A549 (cell line): ENCODE measurements at regions not wholly inside any gene's neighbourhood (a gene's known extent, or its start where the extent isn't known, plus 50 kb on each side); places are given as distances from the start of the nearest gene placed in this dataset.

ENCODE experiments used
- ATAC-seq, 2 experiments: fragments of 200-7000 bp in 1 of 2; fragments of >200 bp in 1 of 2; cut with Nextera tagmentation in 1 of 2; cut with Tn5 transposase in 1 of 2; 3 replicates each; pipeline versions ENCODE4 v1.8.0 to v1.9.1; 2018 to 2020; ENCODE audit warnings: mild to moderate bottlenecking in 1 of 2, moderate library complexity in 1 of 2
- CTCF ChIA-PET: fragments of 300-600 bp; sonication (Branson Sonifier 250); formaldehyde crosslinking; extraction: SDS; loops from one replicate; lab custom pipeline; 2021; ENCODE audit warnings: antibody characterized with exemption, inconsistent platforms; lab: Yijun Ruan, JAX
- POLR2A ChIA-PET: fragments of 350-600 bp; formaldehyde crosslinking; extraction: SDS; loops from one replicate; lab custom pipeline; 2021; ENCODE audit warnings: antibody characterized with exemption, inconsistent platforms; lab: Yijun Ruan, JAX
- DNase-seq, 2 experiments: peaks; one replicate each; pipeline versions ENCODE4 v3.0.0 to v3.0.0-alpha.2; 2011 to 2016; ENCODE audit warnings: low read depth in 1 of 2, low spot score in 1 of 2
- FAIRE-seq: peaks from 2 replicates; lab custom pipeline; 2011; peaks lifted over from hg19 to GRCh38; lab: Jason Lieb, UNC
- H3K27ac ChIP-seq, 2 experiments: fragments of >200 bp; sonication (Bioruptor Twin); formaldehyde crosslinking; 3 replicates each; pipeline ENCODE4 v1.5.1; 2016 to 2017
- H3K4me1 ChIP-seq: fragments of >200 bp; sonication (Bioruptor Twin); formaldehyde crosslinking; 3 replicates; pipeline ENCODE4 v1.6.1; 2016
- H3K4me2 ChIP-seq: fragments of >200 bp; sonication (Bioruptor Twin); formaldehyde crosslinking; 3 replicates; pipeline ENCODE4 v1.6.1; 2016
- H3K4me3 ChIP-seq: fragments of >200 bp; sonication (Bioruptor Twin); formaldehyde crosslinking; 3 replicates; pipeline ENCODE4 v1.5.1; 2016
- H3K9me3 ChIP-seq: fragments of >200 bp; sonication (Bioruptor Twin); formaldehyde crosslinking; 3 replicates; pipeline ENCODE4 v1.6.1; 2016
- BHLHE40 ChIP-seq: IDR thresholded peaks from 2 replicates; pipeline ENCODE4 v1.6.1; 2012; ENCODE audit warnings: low read depth, low read length, inconsistent platforms
- CBX2 ChIP-seq: fragments of 200-600 bp; sonication (generic); IDR thresholded peaks from 2 replicates; pipeline ENCODE4 v1.6.1; 2016; ENCODE audit warnings: low read depth, mild to moderate bottlenecking, borderline replicate concordance
- CHD2 ChIP-seq: fragments of 150-350 bp; IDR thresholded peaks from 2 replicates; pipeline ENCODE4 v1.6.1; 2014; ENCODE audit warnings: low read length; ENCODE audit not compliant: partially characterized antibody
- EHMT2 ChIP-seq: fragments of 200-600 bp; sonication (generic); IDR thresholded peaks from 2 replicates; pipeline ENCODE4 v1.6.1; 2016; ENCODE audit warnings: antibody characterized with exemption, low read depth, mild to moderate bottlenecking, moderate library complexity
- EP300 ChIP-seq, 2 experiments: fragments of >200 bp; sonication (Bioruptor Twin); formaldehyde crosslinking; IDR thresholded peaks; 2 replicates in 1 of 2; 3 replicates in 1 of 2; pipeline ENCODE4 v1.6.1; 2016 to 2017
- ESRRA ChIP-seq: fragments of 150-350 bp; IDR thresholded peaks from 2 replicates; pipeline ENCODE4 v1.6.1; 2014; ENCODE audit warnings: mild to moderate bottlenecking, low read length, borderline replicate concordance
- FOSB ChIP-seq: fragments of 250-450 bp; sonication (Bioruptor Pico); IDR thresholded peaks from 2 replicates; pipeline ENCODE4 v1.5.0; 2020; ENCODE audit warnings: mild to moderate bottlenecking, moderate library complexity
- FOSL2 ChIP-seq, 2 experiments: fragments of 450-650 bp in 1 of 2; fragments of >200 bp in 1 of 2; sonication (Bioruptor Twin) in 1 of 2; formaldehyde crosslinking; IDR thresholded peaks; 2 replicates each; pipeline versions ENCODE4 v1.5.0 to v1.6.1; 2016 to 2020; ENCODE audit warnings: mild to moderate bottlenecking in 1 of 2, moderate library complexity in 1 of 2
- FOXS1 ChIP-seq: fragments of 250-450 bp; sonication (Bioruptor Pico); IDR thresholded peaks from 2 replicates; pipeline ENCODE4 v1.5.0; 2020; ENCODE audit warnings: mild to moderate bottlenecking, moderate library complexity
- GATA3 ChIP-seq: IDR thresholded peaks from 2 replicates; pipeline ENCODE4 v1.6.1; 2012; ENCODE audit warnings: borderline replicate concordance
- HDAC2 ChIP-seq: fragments of 200-600 bp; sonication (generic); IDR thresholded peaks from 2 replicates; pipeline ENCODE4 v1.6.1; 2016
- HEYL ChIP-seq: fragments of 250-450 bp; sonication (Bioruptor Pico); IDR thresholded peaks from 2 replicates; pipeline ENCODE4 v1.8.0; 2021; ENCODE audit warnings: mild to moderate bottlenecking, moderate library complexity
- HOXB13 ChIP-seq: fragments of 250-450 bp; sonication (Bioruptor Pico); IDR thresholded peaks from 2 replicates; pipeline ENCODE4 v1.5.0; 2020; ENCODE audit warnings: low read depth, mild to moderate bottlenecking, moderate library complexity
- HOXB5 ChIP-seq: fragments of 250-450 bp; sonication (Bioruptor Pico); IDR thresholded peaks from 2 replicates; pipeline ENCODE4 v1.5.0; 2020; ENCODE audit warnings: mild to moderate bottlenecking, moderate library complexity
- JUN ChIP-seq, 2 experiments: fragments of >200 bp; sonication (Bioruptor Twin); formaldehyde crosslinking; IDR thresholded peaks; 2 replicates in 1 of 2; 3 replicates in 1 of 2; pipeline ENCODE4 v1.6.1; 2016 to 2017
- JUNB ChIP-seq: fragments of >200 bp; sonication (Bioruptor Twin); formaldehyde crosslinking; IDR thresholded peaks from 2 replicates; pipeline ENCODE4 v1.6.1; 2016
- KDM1A ChIP-seq: fragments of 200-600 bp; sonication (generic); IDR thresholded peaks from 2 replicates; pipeline ENCODE4 v1.6.1; 2016; ENCODE audit warnings: low read depth, mild to moderate bottlenecking
- KDM5A ChIP-seq: fragments of 200-600 bp; sonication (generic); IDR thresholded peaks from 2 replicates; pipeline ENCODE4 v1.6.1; 2016; ENCODE audit warnings: antibody characterized with exemption, mild to moderate bottlenecking
- PHF8 ChIP-seq: fragments of 200-600 bp; sonication (generic); IDR thresholded peaks from 2 replicates; pipeline ENCODE4 v1.6.1; 2016; ENCODE audit warnings: low read depth, mild to moderate bottlenecking, antibody characterized with exemption, moderate library complexity, borderline replicate concordance
- POLR2A ChIP-seq: IDR thresholded peaks from 2 replicates; pipeline ENCODE4 v1.6.1; 2012; ENCODE audit warnings: mild to moderate bottlenecking, low read length
- RAD21 ChIP-seq, 2 experiments: fragments of >200 bp in 1 of 2; sonication (Bioruptor Twin) in 1 of 2; formaldehyde crosslinking in 1 of 2; IDR thresholded peaks in 1 of 2; conservative IDR thresholded peaks in 1 of 2; 2 replicates in 1 of 2; 3 replicates in 1 of 2; pipeline ENCODE4 v1.6.1; 2012 to 2018; ENCODE audit warnings: inconsistent platforms in 1 of 2
- RARB ChIP-seq: fragments of 250-450 bp; sonication (Bioruptor Pico); IDR thresholded peaks from 2 replicates; pipeline ENCODE4 v1.8.0; 2021; ENCODE audit warnings: mild to moderate bottlenecking, moderate library complexity
- REST ChIP-seq: fragments of 200-600 bp; sonication (generic); IDR thresholded peaks from 2 replicates; pipeline ENCODE4 v1.6.1; 2016; ENCODE audit warnings: antibody characterized with exemption, mild to moderate bottlenecking, moderate library complexity
- SREBF2 ChIP-seq: fragments of 450-650 bp; IDR thresholded peaks from 2 replicates; pipeline ENCODE4 v1.6.1; 2014; ENCODE audit warnings: mild to moderate bottlenecking, moderate library complexity
- ZC3H11A ChIP-seq: fragments of 450-650 bp; IDR thresholded peaks from 2 replicates; pipeline ENCODE4 v1.6.1; 2014; ENCODE audit warnings: antibody characterized with exemption, mild to moderate bottlenecking
- ZNF302 ChIP-seq: fragments of 250-450 bp; sonication (Bioruptor Pico); IDR thresholded peaks from 2 replicates; pipeline ENCODE4 v1.9.0; 2021; ENCODE audit warnings: inconsistent platforms, mild to moderate bottlenecking, moderate library complexity
- WGBS: methylation state at CpG from one replicate; pipeline ENCODE4 v1.1.6; 2017; ENCODE audit errors: missing lambda C conversion rate; 5-methylcytosine and 5-hydroxymethylcytosine counted together
- TF ChIP-seq, protein P1 (sequence below): fragments of >200 bp; sonication (Bioruptor Twin); formaldehyde crosslinking; IDR thresholded peaks from 2 replicates; pipeline ENCODE4 v1.6.1; 2016
- TF ChIP-seq, protein P2 (sequence below): IDR thresholded peaks from 2 replicates; pipeline ENCODE4 v1.6.1; 2012; ENCODE audit warnings: low read depth, borderline replicate concordance
- TF ChIP-seq, protein P3 (sequence below): fragments of 150-350 bp; IDR thresholded peaks from 2 replicates; pipeline ENCODE4 v1.6.1; 2014; ENCODE audit warnings: low read depth, mild to moderate bottlenecking, low read length

- Histone ChIP-seq H3K9me3 (no peaks in the 10 kb centered on the region), H3K4me2 (no peak overlapping the region), H3K4me3 (no peak overlapping the region), H3K4me1 (no peaks in the 10 kb centered on the region), H3K27ac (no peak overlapping the region)
- TF ChIP-seq, protein P1, sequence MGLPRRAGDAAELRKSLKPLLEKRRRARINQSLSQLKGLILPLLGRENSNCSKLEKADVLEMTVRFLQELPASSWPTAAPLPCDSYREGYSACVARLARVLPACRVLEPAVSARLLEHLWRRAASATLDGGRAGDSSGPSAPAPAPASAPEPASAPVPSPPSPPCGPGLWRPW: no peak
- TF ChIP-seq EP300 (IDR thresholded peaks at IDR 0.05) (no peak), EHMT2 (no peak), BHLHE40 (no peak), HEYL (no peak), ESRRA (no peak), SREBF2 (no peak), FOXS1 (CRISPR knock-in tag) (no peak), RARB (no peak), REST (no peak), CBX2 (no peak), CHD2 (no peak), JUNB (no peak), FOSL2 (IDR thresholded peaks at IDR 0.05) (no peak), FOSL2 (CRISPR knock-in tag; IDR thresholded peaks at IDR 0.05) (no peak), KDM5A (no peak), HOXB13 (CRISPR knock-in tag) (no peak), RAD21 (conservative IDR thresholded peaks at IDR 0.05 in 1 of 2, IDR thresholded peaks at IDR 0.05 in 1 of 2) (no peak)
- TF ChIP-seq, protein P2, sequence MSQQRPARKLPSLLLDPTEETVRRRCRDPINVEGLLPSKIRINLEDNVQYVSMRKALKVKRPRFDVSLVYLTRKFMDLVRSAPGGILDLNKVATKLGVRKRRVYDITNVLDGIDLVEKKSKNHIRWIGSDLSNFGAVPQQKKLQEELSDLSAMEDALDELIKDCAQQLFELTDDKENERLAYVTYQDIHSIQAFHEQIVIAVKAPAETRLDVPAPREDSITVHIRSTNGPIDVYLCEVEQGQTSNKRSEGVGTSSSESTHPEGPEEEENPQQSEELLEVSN: no peak
- no peak for DNase-seq
- POLR2A ChIA-PET: no interaction called here
- WGBS: 26% methylated on average over 2 of the region's 2 CpGs
- ATAC-seq: no peak
- no peak for FAIRE-seq
- CTCF ChIA-PET: no interaction called here
Observed at GRCh38 chr6:153698637-153699036, 340.4 kb upstream of the OPRM1 start.

DNA sequence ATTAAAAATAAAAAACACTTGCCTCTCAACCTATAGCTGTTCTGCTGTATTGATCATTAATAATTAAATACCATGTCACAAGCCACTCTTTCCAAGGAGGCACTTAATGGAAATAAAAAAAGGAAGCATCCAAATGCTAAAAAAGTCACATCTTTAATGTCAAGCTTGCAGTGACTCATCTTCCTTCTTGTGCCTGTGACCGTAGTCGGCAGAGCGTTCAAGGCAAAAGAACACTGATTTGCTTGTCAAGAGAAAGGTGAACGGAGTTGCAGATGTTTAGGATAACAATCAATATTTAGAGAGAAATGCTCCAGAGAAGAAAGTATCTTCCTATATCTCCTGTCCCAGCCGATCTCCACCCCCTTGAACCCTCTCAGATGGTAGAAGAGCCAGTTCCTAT is 341.0 kb upstream of the OPRM1 start:
- H3K4me1 ChIP-seq: no peaks in the 10 kb centered on the region
- TF ChIP-seq, protein P2: no peak
- TF ChIP-seq, protein P3, sequence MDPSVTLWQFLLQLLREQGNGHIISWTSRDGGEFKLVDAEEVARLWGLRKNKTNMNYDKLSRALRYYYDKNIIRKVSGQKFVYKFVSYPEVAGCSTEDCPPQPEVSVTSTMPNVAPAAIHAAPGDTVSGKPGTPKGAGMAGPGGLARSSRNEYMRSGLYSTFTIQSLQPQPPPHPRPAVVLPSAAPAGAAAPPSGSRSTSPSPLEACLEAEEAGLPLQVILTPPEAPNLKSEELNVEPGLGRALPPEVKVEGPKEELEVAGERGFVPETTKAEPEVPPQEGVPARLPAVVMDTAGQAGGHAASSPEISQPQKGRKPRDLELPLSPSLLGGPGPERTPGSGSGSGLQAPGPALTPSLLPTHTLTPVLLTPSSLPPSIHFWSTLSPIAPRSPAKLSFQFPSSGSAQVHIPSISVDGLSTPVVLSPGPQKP: no peak
- TF ChIP-seq HEYL (no peak), GATA3 (no peak), PHF8 (no peak), JUN (IDR thresholded peaks at IDR 0.05) (no peak), HOXB5 (CRISPR knock-in tag) (no peak), HDAC2 (no peak), ZNF302 (CRISPR knock-in tag) (no peak), EHMT2 (no peak), FOSB (CRISPR knock-in tag) (no peak), ZC3H11A (no peak), KDM1A (no peak), POLR2A (no peak)
- no peak for ATAC-seq
- no peak overlapping the region for H3K4me2 ChIP-seq
- CTCF ChIA-PET: no interaction called here
- DNase-seq: no peak
- H3K27ac ChIP-seq: no peak overlapping the region
- H3K9me3 ChIP-seq: no peaks in the 10 kb centered on the region
- 49% methylated on average over 5 of the region's 5 CpGs for WGBS
- no peak overlapping the region for H3K4me3 ChIP-seq
- FAIRE-seq: no peak
- POLR2A ChIA-PET: no interaction called here
